HepG2 (cell line): ENCODE measurements at regions not wholly inside any gene's neighbourhood (a gene's known extent, or its start where the extent isn't known, plus 50 kb on each side); places are given as distances from the start of the nearest gene placed in this dataset.

Experiments
- ERF ChIP-seq: IDR thresholded peaks from 2 replicates; pipeline ENCODE4 v1.6.1; 2018; ENCODE audit warnings: missing biosample characterization, missing genetic modification reagents
- FOSL2 ChIP-seq: sonication (generic); formaldehyde crosslinking; IDR thresholded peaks from 2 replicates; pipeline ENCODE4 v1.4.0; 2020; ENCODE audit warnings: missing genetic modification reagents
- FOXA3 ChIP-seq: IDR thresholded peaks from 2 replicates; pipeline ENCODE4 v1.6.1; 2016; ENCODE audit warnings: missing genetic modification reagents, missing compliant biosample characterization
- HDAC2 ChIP-seq: sonication (generic); formaldehyde crosslinking; IDR thresholded peaks from 2 replicates; pipeline ENCODE4 v1.4.0; 2020; ENCODE audit warnings: missing genetic modification reagents
- JUNB ChIP-seq: sonication (generic); formaldehyde crosslinking; IDR thresholded peaks from 2 replicates; pipeline ENCODE4 v1.8.0; 2022; ENCODE audit warnings: missing genetic modification reagents, mild to moderate bottlenecking, borderline replicate concordance
- LCORL ChIP-seq, 2 experiments: fragments of 450-650 bp in 1 of 2; sonication (generic) in 1 of 2; formaldehyde crosslinking in 1 of 2; IDR thresholded peaks; 2 replicates each; pipeline versions ENCODE4 v1.5.0 to v1.6.1; 2017 to 2020; ENCODE audit warnings: antibody characterized with exemption in 1 of 2, missing genetic modification reagents in 1 of 2
- MAFK ChIP-seq, 2 experiments: IDR thresholded peaks in 1 of 2; conservative IDR thresholded peaks in 1 of 2; 2 replicates each; pipeline ENCODE4 v1.6.1; 2011; ENCODE audit warnings: improper control_type of control experiment in 2 of 2, low read length in 2 of 2
- MED1 ChIP-seq: sonication (generic); formaldehyde crosslinking; IDR thresholded peaks from 2 replicates; pipeline ENCODE4 v1.4.0; 2020; ENCODE audit warnings: missing genetic modification reagents
- RXRB ChIP-seq: IDR thresholded peaks from 2 replicates; pipeline ENCODE4 v1.6.1; 2016; ENCODE audit warnings: borderline replicate concordance, missing genetic modification reagents, missing compliant biosample characterization
- SOX13 ChIP-seq, 3 experiments: fragments of 450-650 bp in 1 of 3; sonication (generic) in 1 of 3; formaldehyde crosslinking in 1 of 3; IDR thresholded peaks in 2 of 3; conservative IDR thresholded peaks in 1 of 3; 2 replicates each; pipeline versions ENCODE4 v1.5.0 to v1.6.1; 2016 to 2020; ENCODE audit warnings: antibody characterized with exemption in 1 of 3, mild to moderate bottlenecking in 1 of 3, missing compliant biosample characterization in 1 of 3, missing genetic modification reagents in 1 of 3, moderate library complexity in 1 of 3
- SRF ChIP-seq: IDR thresholded peaks from 2 replicates; pipeline ENCODE4 v1.6.1; 2011; ENCODE audit warnings: mild to moderate bottlenecking, low read depth, low read length, moderate library complexity
- TEAD3 ChIP-seq: optimal IDR thresholded peaks from 2 replicates; pipeline ENCODE3; 2016; ENCODE audit warnings: borderline replicate concordance
- ZNF180 ChIP-seq: sonication (generic); formaldehyde crosslinking; IDR thresholded peaks from 2 replicates; pipeline ENCODE4 v1.4.0; 2020; ENCODE audit warnings: low read depth, missing genetic modification reagents, borderline replicate concordance
- ZNF570 ChIP-seq: sonication (generic); formaldehyde crosslinking; IDR thresholded peaks from 2 replicates; pipeline ENCODE4 v1.4.0; 2020; ENCODE audit warnings: mild to moderate bottlenecking, missing genetic modification reagents, borderline replicate concordance
- ZNF7 ChIP-seq: IDR thresholded peaks from 2 replicates; pipeline ENCODE4 v1.6.1; 2016; ENCODE audit warnings: missing biosample characterization, missing genetic modification reagents
- TF ChIP-seq, protein P1 (sequence below): IDR thresholded peaks from 2 replicates; pipeline ENCODE4 v1.4.0; 2020; ENCODE audit warnings: mild to moderate bottlenecking, missing genetic modification reagents
- TF ChIP-seq, protein P2 (sequence below): sonication (generic); formaldehyde crosslinking; conservative IDR thresholded peaks from 2 replicates; pipeline ENCODE4 v1.4.0; 2020; ENCODE audit warnings: mild to moderate bottlenecking, missing genetic modification reagents, moderate library complexity
- TF ChIP-seq, protein P3 (sequence below): sonication (generic); formaldehyde crosslinking; IDR thresholded peaks from 2 replicates; pipeline ENCODE4 v1.5.1; 2020; ENCODE audit warnings: missing genetic modification reagents, mild to moderate bottlenecking, borderline replicate concordance
- TF ChIP-seq, protein P4 (sequence below): IDR thresholded peaks from 2 replicates; pipeline ENCODE4 v1.6.1; 2016

- TF ChIP-seq, protein P1, sequence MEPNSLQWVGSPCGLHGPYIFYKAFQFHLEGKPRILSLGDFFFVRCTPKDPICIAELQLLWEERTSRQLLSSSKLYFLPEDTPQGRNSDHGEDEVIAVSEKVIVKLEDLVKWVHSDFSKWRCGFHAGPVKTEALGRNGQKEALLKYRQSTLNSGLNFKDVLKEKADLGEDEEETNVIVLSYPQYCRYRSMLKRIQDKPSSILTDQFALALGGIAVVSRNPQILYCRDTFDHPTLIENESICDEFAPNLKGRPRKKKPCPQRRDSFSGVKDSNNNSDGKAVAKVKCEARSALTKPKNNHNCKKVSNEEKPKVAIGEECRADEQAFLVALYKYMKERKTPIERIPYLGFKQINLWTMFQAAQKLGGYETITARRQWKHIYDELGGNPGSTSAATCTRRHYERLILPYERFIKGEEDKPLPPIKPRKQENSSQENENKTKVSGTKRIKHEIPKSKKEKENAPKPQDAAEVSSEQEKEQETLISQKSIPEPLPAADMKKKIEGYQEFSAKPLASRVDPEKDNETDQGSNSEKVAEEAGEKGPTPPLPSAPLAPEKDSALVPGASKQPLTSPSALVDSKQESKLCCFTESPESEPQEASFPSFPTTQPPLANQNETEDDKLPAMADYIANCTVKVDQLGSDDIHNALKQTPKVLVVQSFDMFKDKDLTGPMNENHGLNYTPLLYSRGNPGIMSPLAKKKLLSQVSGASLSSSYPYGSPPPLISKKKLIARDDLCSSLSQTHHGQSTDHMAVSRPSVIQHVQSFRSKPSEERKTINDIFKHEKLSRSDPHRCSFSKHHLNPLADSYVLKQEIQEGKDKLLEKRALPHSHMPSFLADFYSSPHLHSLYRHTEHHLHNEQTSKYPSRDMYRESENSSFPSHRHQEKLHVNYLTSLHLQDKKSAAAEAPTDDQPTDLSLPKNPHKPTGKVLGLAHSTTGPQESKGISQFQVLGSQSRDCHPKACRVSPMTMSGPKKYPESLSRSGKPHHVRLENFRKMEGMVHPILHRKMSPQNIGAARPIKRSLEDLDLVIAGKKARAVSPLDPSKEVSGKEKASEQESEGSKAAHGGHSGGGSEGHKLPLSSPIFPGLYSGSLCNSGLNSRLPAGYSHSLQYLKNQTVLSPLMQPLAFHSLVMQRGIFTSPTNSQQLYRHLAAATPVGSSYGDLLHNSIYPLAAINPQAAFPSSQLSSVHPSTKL = peak; percentile 80
- TF ChIP-seq ZNF7 (CRISPR knock-in tag) = no peak
- TF ChIP-seq, protein P2, sequence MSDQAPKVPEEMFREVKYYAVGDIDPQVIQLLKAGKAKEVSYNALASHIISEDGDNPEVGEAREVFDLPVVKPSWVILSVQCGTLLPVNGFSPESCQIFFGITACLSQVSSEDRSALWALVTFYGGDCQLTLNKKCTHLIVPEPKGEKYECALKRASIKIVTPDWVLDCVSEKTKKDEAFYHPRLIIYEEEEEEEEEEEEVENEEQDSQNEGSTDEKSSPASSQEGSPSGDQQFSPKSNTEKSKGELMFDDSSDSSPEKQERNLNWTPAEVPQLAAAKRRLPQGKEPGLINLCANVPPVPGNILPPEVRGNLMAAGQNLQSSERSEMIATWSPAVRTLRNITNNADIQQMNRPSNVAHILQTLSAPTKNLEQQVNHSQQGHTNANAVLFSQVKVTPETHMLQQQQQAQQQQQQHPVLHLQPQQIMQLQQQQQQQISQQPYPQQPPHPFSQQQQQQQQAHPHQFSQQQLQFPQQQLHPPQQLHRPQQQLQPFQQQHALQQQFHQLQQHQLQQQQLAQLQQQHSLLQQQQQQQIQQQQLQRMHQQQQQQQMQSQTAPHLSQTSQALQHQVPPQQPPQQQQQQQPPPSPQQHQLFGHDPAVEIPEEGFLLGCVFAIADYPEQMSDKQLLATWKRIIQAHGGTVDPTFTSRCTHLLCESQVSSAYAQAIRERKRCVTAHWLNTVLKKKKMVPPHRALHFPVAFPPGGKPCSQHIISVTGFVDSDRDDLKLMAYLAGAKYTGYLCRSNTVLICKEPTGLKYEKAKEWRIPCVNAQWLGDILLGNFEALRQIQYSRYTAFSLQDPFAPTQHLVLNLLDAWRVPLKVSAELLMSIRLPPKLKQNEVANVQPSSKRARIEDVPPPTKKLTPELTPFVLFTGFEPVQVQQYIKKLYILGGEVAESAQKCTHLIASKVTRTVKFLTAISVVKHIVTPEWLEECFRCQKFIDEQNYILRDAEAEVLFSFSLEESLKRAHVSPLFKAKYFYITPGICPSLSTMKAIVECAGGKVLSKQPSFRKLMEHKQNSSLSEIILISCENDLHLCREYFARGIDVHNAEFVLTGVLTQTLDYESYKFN (CRISPR knock-in tag) = peak; percentile 62
- TF ChIP-seq TEAD3 (CRISPR knock-in tag) = peak; percentile 81
- TF ChIP-seq JUNB (CRISPR knock-in tag) = no peak
- TF ChIP-seq, protein P3, sequence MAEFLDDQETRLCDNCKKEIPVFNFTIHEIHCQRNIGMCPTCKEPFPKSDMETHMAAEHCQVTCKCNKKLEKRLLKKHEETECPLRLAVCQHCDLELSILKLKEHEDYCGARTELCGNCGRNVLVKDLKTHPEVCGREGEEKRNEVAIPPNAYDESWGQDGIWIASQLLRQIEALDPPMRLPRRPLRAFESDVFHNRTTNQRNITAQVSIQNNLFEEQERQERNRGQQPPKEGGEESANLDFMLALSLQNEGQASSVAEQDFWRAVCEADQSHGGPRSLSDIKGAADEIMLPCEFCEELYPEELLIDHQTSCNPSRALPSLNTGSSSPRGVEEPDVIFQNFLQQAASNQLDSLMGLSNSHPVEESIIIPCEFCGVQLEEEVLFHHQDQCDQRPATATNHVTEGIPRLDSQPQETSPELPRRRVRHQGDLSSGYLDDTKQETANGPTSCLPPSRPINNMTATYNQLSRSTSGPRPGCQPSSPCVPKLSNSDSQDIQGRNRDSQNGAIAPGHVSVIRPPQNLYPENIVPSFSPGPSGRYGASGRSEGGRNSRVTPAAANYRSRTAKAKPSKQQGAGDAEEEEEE = no peak
- TF ChIP-seq FOXA3 = peak; percentile 61; the same call in 1 of the 2 replicates
- TF ChIP-seq MED1 (CRISPR knock-in tag) = peak; percentile 48
- no peak for TF ChIP-seq MAFK (conservative IDR thresholded peaks at IDR 0.05 in 1 of 2, IDR thresholded peaks at IDR 0.05 in 1 of 2; ENCODE audit: low read length in 2 of 2)
- no peak for TF ChIP-seq ZNF180 (CRISPR knock-in tag)
- TF ChIP-seq LCORL (IDR thresholded peaks at IDR 0.05) = no peak
- peak; percentile 57; the same call in 1 of the 2 replicates for TF ChIP-seq LCORL (CRISPR knock-in tag; IDR thresholded peaks at IDR 0.05)
- TF ChIP-seq SRF = 0 out of 2 replicates have a peak, but pooled peaks have one; percentile 36
- peak; percentile 54 for TF ChIP-seq FOSL2
- TF ChIP-seq RXRB (CRISPR knock-in tag) = 0 out of 2 replicates have a peak, but pooled peaks have one; percentile 14
- no peak for TF ChIP-seq ZNF570 (CRISPR knock-in tag)
- TF ChIP-seq, protein P4, sequence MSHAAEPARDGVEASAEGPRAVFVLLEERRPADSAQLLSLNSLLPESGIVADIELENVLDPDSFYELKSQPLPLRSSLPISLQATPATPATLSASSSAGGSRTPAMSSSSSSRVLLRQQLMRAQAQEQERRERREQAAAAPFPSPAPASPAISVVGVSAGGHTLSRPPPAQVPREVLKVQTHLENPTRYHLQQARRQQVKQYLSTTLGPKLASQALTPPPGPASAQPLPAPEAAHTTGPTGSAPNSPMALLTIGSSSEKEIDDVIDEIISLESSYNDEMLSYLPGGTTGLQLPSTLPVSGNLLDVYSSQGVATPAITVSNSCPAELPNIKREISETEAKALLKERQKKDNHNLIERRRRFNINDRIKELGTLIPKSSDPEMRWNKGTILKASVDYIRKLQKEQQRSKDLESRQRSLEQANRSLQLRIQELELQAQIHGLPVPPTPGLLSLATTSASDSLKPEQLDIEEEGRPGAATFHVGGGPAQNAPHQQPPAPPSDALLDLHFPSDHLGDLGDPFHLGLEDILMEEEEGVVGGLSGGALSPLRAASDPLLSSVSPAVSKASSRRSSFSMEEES (CRISPR knock-in tag) = peak; percentile 87
- peak; percentile 46; the same call in 1 of the 2 replicates for TF ChIP-seq HDAC2 (CRISPR knock-in tag)
- TF ChIP-seq SOX13 (IDR thresholded peaks at IDR 0.05) = no peak
- TF ChIP-seq SOX13 (CRISPR knock-in tag; conservative IDR thresholded peaks at IDR 0.05 in 1 of 2, IDR thresholded peaks at IDR 0.05 in 1 of 2) = peak in 1 of 2 experiments; percentile 63; a peak in 2 of 4 replicates
- peak; percentile 50; the same call in 1 of the 2 replicates for TF ChIP-seq ERF (CRISPR knock-in tag)
Measured at GRCh38 chr15:62506217-62506805, 341.2 kb upstream of the C2CD4B start (continued).
